PC-9 (cell line): ENCODE measurements at regions not wholly inside any gene's neighbourhood (a gene's known extent, or its start where the extent isn't known, plus 50 kb on each side); places are given as distances from the start of the nearest gene placed in this dataset.

Experiments used
- BruUV-seq: library from RNA; stranded (reverse); fragments of 400-500 nt; replicated peaks from 2 replicates; lab custom pipeline; 2021; lab: Mats Ljungman, UMichigan
- CTCF ChIA-PET: fragments of 300-600 bp; sonication (Branson Sonifier 250); formaldehyde crosslinking; loops from one replicate; lab custom pipeline; 2022; ENCODE audit warnings: antibody characterized with exemption; lab: Charles Lee
- POLR2A ChIA-PET: fragments of 300-600 bp; sonication (Branson Sonifier 250); formaldehyde crosslinking; loops from one replicate; lab custom pipeline; 2022; ENCODE audit warnings: antibody characterized with exemption; ENCODE audit not compliant: unreplicated experiment; lab: Charles Lee
- DNase-seq, 2 experiments: peaks; one replicate each; pipeline versions ENCODE4 v3.0.0 to v3.0.0-alpha.2; 2015 to 2022; ENCODE audit warnings: mixed read lengths in 1 of 2
- H2AFZ ChIP-seq: fragments of 200-600 bp; sonication (generic); 2 replicates; pipeline ENCODE4 v1.8.1; 2017; ENCODE audit warnings: antibody characterized with exemption
- H3F3A ChIP-seq: fragments of 200-600 bp; sonication (generic); 2 replicates; pipeline ENCODE4 v1.8.1; 2017; ENCODE audit warnings: antibody characterized with exemption, mild to moderate bottlenecking, low read depth; ENCODE audit not compliant: insufficient read depth
- H3K27ac ChIP-seq: fragments of 200-600 bp; sonication (generic); 2 replicates; pipeline ENCODE4 v1.6.1; 2016; ENCODE audit warnings: mixed run types
- H3K27me3 ChIP-seq: fragments of 200-600 bp; sonication (generic); 2 replicates; pipeline ENCODE4 v1.6.1; 2016; ENCODE audit warnings: low read depth, mixed run types; ENCODE audit not compliant: insufficient read depth
- H3K36me3 ChIP-seq: fragments of 200-600 bp; sonication (generic); 2 replicates; pipeline ENCODE4 v1.6.1; 2016; ENCODE audit warnings: low read depth, mixed run types
- H3K4me1 ChIP-seq: fragments of 200-600 bp; sonication (generic); replicated peaks from 2 replicates; pipeline ENCODE4 v1.6.1; 2016; ENCODE audit warnings: mixed run types; ENCODE audit not compliant: insufficient read depth
- H3K4me2 ChIP-seq: fragments of 200-600 bp; sonication (generic); 2 replicates; pipeline ENCODE4 v1.6.1; 2017; ENCODE audit warnings: mixed run types
- H3K4me3 ChIP-seq: fragments of 200-600 bp; sonication (generic); 2 replicates; pipeline ENCODE4 v1.6.1; 2016; ENCODE audit warnings: mixed run types
- H3K79me2 ChIP-seq: fragments of 200-600 bp; sonication (generic); 2 replicates; pipeline ENCODE4 v1.6.1; 2017; ENCODE audit warnings: low read depth, mixed run types
- H3K9me2 ChIP-seq: fragments of 200-600 bp; sonication (generic); 2 replicates; pipeline ENCODE4 v1.8.1; 2017; ENCODE audit warnings: mild to moderate bottlenecking; ENCODE audit not compliant: insufficient read depth
- H3K9me3 ChIP-seq: fragments of 200-600 bp; sonication (generic); 2 replicates; pipeline ENCODE4 v1.8.1; 2016; ENCODE audit warnings: low read depth; ENCODE audit not compliant: insufficient read depth
- H4K20me1 ChIP-seq: fragments of 200-600 bp; sonication (generic); 2 replicates; pipeline ENCODE4 v1.8.1; 2017; ENCODE audit not compliant: insufficient read depth
- EZH2 ChIP-seq: fragments of 200-600 bp; sonication (generic); IDR thresholded peaks from 2 replicates; pipeline ENCODE4 v1.8.0; 2017; ENCODE audit warnings: antibody characterized with exemption, low read depth
- intact Hi-C: fragments of 100-400 bp; cut with micrococcal nuclease; formaldehyde crosslinking; loops from one replicate; pipeline ENCODE4 v1.10.0; 2022; ENCODE audit not compliant: unreplicated experiment
- TF ChIP-seq, protein P1 (sequence below): fragments of 200-600 bp; sonication (generic); conservative IDR thresholded peaks from 2 replicates; pipeline ENCODE4 v1.6.1; 2017; ENCODE audit warnings: mixed run types, antibody characterized with exemption, mild to moderate bottlenecking, moderate library complexity

DNA sequence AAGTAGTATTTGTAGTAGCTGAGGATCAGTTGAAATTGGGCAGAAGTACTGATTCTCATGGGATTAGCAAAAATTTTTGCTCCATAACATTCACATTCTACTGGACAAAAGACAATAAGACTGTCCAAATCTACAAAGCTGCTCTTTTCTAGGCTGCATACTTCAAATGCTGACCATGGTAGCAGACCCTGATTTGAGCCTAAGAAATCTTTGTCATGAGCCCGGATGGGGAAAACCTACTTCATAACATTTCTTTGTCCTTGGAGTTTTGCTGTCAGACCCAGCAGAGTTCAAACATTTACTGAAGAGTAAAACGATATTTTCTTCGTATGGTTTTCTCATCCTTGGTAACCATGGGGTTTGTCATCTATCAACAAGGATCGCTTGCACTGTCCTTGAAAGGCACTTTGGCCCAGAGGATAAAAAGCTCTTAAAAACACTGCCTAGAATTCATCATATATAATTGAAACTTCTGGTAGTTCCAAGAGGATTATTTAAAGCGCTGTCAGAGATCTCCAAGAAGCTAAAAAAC lies 216.9 kb downstream of the CAVIN4 start:
- no peak overlapping the region for H3K4me3 ChIP-seq
- no peak overlapping the region for H2AFZ ChIP-seq
- DNase-seq = no peak
- no peaks in the 10 kb centered on the region for H3K27me3 ChIP-seq
- TF ChIP-seq, protein P1, sequence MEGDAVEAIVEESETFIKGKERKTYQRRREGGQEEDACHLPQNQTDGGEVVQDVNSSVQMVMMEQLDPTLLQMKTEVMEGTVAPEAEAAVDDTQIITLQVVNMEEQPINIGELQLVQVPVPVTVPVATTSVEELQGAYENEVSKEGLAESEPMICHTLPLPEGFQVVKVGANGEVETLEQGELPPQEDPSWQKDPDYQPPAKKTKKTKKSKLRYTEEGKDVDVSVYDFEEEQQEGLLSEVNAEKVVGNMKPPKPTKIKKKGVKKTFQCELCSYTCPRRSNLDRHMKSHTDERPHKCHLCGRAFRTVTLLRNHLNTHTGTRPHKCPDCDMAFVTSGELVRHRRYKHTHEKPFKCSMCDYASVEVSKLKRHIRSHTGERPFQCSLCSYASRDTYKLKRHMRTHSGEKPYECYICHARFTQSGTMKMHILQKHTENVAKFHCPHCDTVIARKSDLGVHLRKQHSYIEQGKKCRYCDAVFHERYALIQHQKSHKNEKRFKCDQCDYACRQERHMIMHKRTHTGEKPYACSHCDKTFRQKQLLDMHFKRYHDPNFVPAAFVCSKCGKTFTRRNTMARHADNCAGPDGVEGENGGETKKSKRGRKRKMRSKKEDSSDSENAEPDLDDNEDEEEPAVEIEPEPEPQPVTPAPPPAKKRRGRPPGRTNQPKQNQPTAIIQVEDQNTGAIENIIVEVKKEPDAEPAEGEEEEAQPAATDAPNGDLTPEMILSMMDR = no peak
- TF ChIP-seq EZH2 = no peak
- H3K27ac ChIP-seq = no peak overlapping the region
- H3K79me2 ChIP-seq = no peaks in the 10 kb centered on the region
- BruUV-seq = no TSS peak
- no peaks in the 10 kb centered on the region for H3K9me3 ChIP-seq
- POLR2A ChIA-PET = no interaction called here
- H3K4me1 ChIP-seq = no peaks in the 10 kb centered on the region
- no peaks in the 10 kb centered on the region for H3F3A ChIP-seq
- CTCF ChIA-PET = no interaction called here
- intact Hi-C loops = no loop called here
- H3K4me2 ChIP-seq = no peak overlapping the region
- H3K36me3 ChIP-seq = no peaks in the 10 kb centered on the region
- H4K20me1 ChIP-seq = no peaks in the 10 kb centered on the region
- H3K9me2 ChIP-seq = no peaks in the 10 kb centered on the region

- H3K27ac ChIP-seq = no peak overlapping the region
- H3K9me3 ChIP-seq = no peaks in the 10 kb centered on the region
- no peaks in the 10 kb centered on the region for H3K27me3 ChIP-seq
- H3K4me1 ChIP-seq = no peaks in the 10 kb centered on the region
- POLR2A ChIA-PET = no interaction called here
- H3K4me2 ChIP-seq = no peak overlapping the region
- no peaks in the 10 kb centered on the region for H3F3A ChIP-seq
- intact Hi-C loops = no loop called here
- no peaks in the 10 kb centered on the region for H4K20me1 ChIP-seq
- no peak overlapping the region for H3K4me3 ChIP-seq
- DNase-seq = no peak
- BruUV-seq = no TSS peak
- CTCF ChIA-PET = no interaction called here
- H3K9me2 ChIP-seq = no peaks in the 10 kb centered on the region
- H2AFZ ChIP-seq = no peak overlapping the region
- no peaks in the 10 kb centered on the region for H3K36me3 ChIP-seq
- H3K79me2 ChIP-seq = no peaks in the 10 kb centered on the region
- TF ChIP-seq EZH2 = no peak
- TF ChIP-seq, protein P1 = no peak
Measured at GRCh38 chr9:100803956-100804355, 224.6 kb upstream of the PLPPR1 start.

GRCh38 chr9:100811643-100812042 lies 216.9 kb upstream of the PLPPR1 start:
- TF ChIP-seq, protein P1 = no peak
- TF ChIP-seq EZH2 = no peak
- intact Hi-C loops = no loop called here
- Histone ChIP-seq H3K27me3 (no peaks in the 10 kb centered on the region), H3K27ac (no peak overlapping the region), H3K36me3 (no peaks in the 10 kb centered on the region), H3F3A (no peaks in the 10 kb centered on the region), H2AFZ (no peak overlapping the region), H3K9me3 (no peaks in the 10 kb centered on the region), H3K4me3 (no peak overlapping the region), H3K79me2 (no peaks in the 10 kb centered on the region), H4K20me1 (no peaks in the 10 kb centered on the region), H3K9me2 (no peaks in the 10 kb centered on the region; the same call in 1 of the 2 replicates), H3K4me1 (no peaks in the 10 kb centered on the region), H3K4me2 (no peak overlapping the region)
- no TSS peak for BruUV-seq
- DNase-seq = no peak
- POLR2A ChIA-PET = no interaction called here
- CTCF ChIA-PET = no interaction called here
